PC-9 (cell line): ENCODE measurements at regions not wholly inside any gene's neighbourhood (a gene's known extent, or its start where the extent isn't known, plus 50 kb on each side); places are given as distances from the start of the nearest gene placed in this dataset.
"Not testable (repeated sequence)": the region's sequence is repeated elsewhere in the genome, so short reads cannot be mapped to it uniquely, and the experiment has no call there.

Experiments
- BruUV-seq: library from RNA; stranded (reverse); fragments of 400-500 nt; replicated peaks from 2 replicates; lab custom pipeline; 2021; lab: Mats Ljungman, UMichigan
- CTCF ChIA-PET: fragments of 300-600 bp; sonication (Branson Sonifier 250); formaldehyde crosslinking; loops from one replicate; lab custom pipeline; 2022; ENCODE audit warnings: antibody characterized with exemption; lab: Charles Lee
- POLR2A ChIA-PET: fragments of 300-600 bp; sonication (Branson Sonifier 250); formaldehyde crosslinking; loops from one replicate; lab custom pipeline; 2022; ENCODE audit warnings: antibody characterized with exemption; ENCODE audit not compliant: unreplicated experiment; lab: Charles Lee
- DNase-seq, 2 experiments: peaks; one replicate each; pipeline versions ENCODE4 v3.0.0 to v3.0.0-alpha.2; 2015 to 2022; ENCODE audit warnings: mixed read lengths in 1 of 2
- H2AFZ ChIP-seq: fragments of 200-600 bp; sonication (generic); 2 replicates; pipeline ENCODE4 v1.8.1; 2017; ENCODE audit warnings: antibody characterized with exemption
- H3F3A ChIP-seq: fragments of 200-600 bp; sonication (generic); 2 replicates; pipeline ENCODE4 v1.8.1; 2017; ENCODE audit warnings: antibody characterized with exemption, mild to moderate bottlenecking, low read depth; ENCODE audit not compliant: insufficient read depth
- H3K27ac ChIP-seq: fragments of 200-600 bp; sonication (generic); 2 replicates; pipeline ENCODE4 v1.6.1; 2016; ENCODE audit warnings: mixed run types
- H3K27me3 ChIP-seq: fragments of 200-600 bp; sonication (generic); 2 replicates; pipeline ENCODE4 v1.6.1; 2016; ENCODE audit warnings: low read depth, mixed run types; ENCODE audit not compliant: insufficient read depth
- H3K36me3 ChIP-seq: fragments of 200-600 bp; sonication (generic); 2 replicates; pipeline ENCODE4 v1.6.1; 2016; ENCODE audit warnings: low read depth, mixed run types
- H3K4me1 ChIP-seq: fragments of 200-600 bp; sonication (generic); replicated peaks from 2 replicates; pipeline ENCODE4 v1.6.1; 2016; ENCODE audit warnings: mixed run types; ENCODE audit not compliant: insufficient read depth
- H3K4me2 ChIP-seq: fragments of 200-600 bp; sonication (generic); 2 replicates; pipeline ENCODE4 v1.6.1; 2017; ENCODE audit warnings: mixed run types
- H3K4me3 ChIP-seq: fragments of 200-600 bp; sonication (generic); 2 replicates; pipeline ENCODE4 v1.6.1; 2016; ENCODE audit warnings: mixed run types
- H3K79me2 ChIP-seq: fragments of 200-600 bp; sonication (generic); 2 replicates; pipeline ENCODE4 v1.6.1; 2017; ENCODE audit warnings: low read depth, mixed run types
- H3K9me2 ChIP-seq: fragments of 200-600 bp; sonication (generic); 2 replicates; pipeline ENCODE4 v1.8.1; 2017; ENCODE audit warnings: mild to moderate bottlenecking; ENCODE audit not compliant: insufficient read depth
- H3K9me3 ChIP-seq: fragments of 200-600 bp; sonication (generic); 2 replicates; pipeline ENCODE4 v1.8.1; 2016; ENCODE audit warnings: low read depth; ENCODE audit not compliant: insufficient read depth
- H4K20me1 ChIP-seq: fragments of 200-600 bp; sonication (generic); 2 replicates; pipeline ENCODE4 v1.8.1; 2017; ENCODE audit not compliant: insufficient read depth
- CTCF ChIP-seq: fragments of 200-600 bp; sonication (generic); conservative IDR thresholded peaks from 2 replicates; pipeline ENCODE4 v1.6.1; 2017; ENCODE audit warnings: mixed run types, antibody characterized with exemption, mild to moderate bottlenecking, moderate library complexity
- EZH2 ChIP-seq: fragments of 200-600 bp; sonication (generic); IDR thresholded peaks from 2 replicates; pipeline ENCODE4 v1.8.0; 2017; ENCODE audit warnings: antibody characterized with exemption, low read depth
- intact Hi-C: fragments of 100-400 bp; cut with micrococcal nuclease; formaldehyde crosslinking; loops from one replicate; pipeline ENCODE4 v1.10.0; 2022; ENCODE audit not compliant: unreplicated experiment

DNA sequence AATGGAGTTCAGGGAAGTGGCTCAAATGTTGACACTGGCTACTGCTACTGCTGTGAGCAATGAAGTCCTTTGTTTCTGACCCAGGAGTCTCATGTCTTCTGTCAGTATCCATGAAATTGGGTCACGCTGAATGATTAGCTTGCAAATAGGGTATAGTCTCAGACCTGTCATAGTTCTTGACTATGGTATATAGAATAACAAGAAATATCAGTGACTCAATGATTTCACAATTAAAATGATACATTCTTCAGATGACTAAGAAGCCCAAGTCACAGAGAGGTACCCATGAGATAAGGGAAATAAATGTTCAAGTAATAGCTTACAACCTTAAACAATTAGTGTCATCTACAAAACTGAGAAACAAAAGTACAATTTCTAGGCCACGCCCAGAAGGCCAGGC is 89.3 kb downstream of the LYZL2 start:
- Histone ChIP-seq H4K20me1 (no peaks in the 10 kb centered on the region), H3K4me3 (no peak overlapping the region), H3K9me2 (no peaks in the 10 kb centered on the region), H3K79me2 (no peaks in the 10 kb centered on the region), H3K4me1 (no peaks in the 10 kb centered on the region), H3K4me2 (no peak overlapping the region), H3K27ac (no peak overlapping the region), H3F3A (peaks cover 9% of the 10 kb centered on the region), H3K27me3 (no peaks in the 10 kb centered on the region), H3K9me3 (no peaks in the 10 kb centered on the region), H3K36me3 (no peaks in the 10 kb centered on the region), H2AFZ (no peak overlapping the region)
- peak in 1 of 2 experiments; percentile 75 for DNase-seq
- TF ChIP-seq EZH2 (no peak), CTCF (no peak)
- intact Hi-C loops: no loop called here
- POLR2A ChIA-PET: no interaction called here
- BruUV-seq: no TSS peak
- CTCF ChIA-PET: no interaction called here

GRCh38 chr10:30538086-30538485 is 91.5 kb downstream of the LYZL2 start:
- POLR2A ChIA-PET: no interaction called here
- intact Hi-C loops: no loop called here
- peak in 1 of 2 experiments; percentile 53 for DNase-seq

GRCh38 chr10:30537586-30537985 is 92.0 kb downstream of the LYZL2 start:
- no peaks in the 10 kb centered on the region for H3K36me3 ChIP-seq
- intact Hi-C loops: no loop called here
- DNase-seq: no peak
- no peaks in the 10 kb centered on the region for H3K9me2 ChIP-seq
- POLR2A ChIA-PET: no interaction called here
- no peaks in the 10 kb centered on the region for H4K20me1 ChIP-seq
- H3K79me2 ChIP-seq: no peaks in the 10 kb centered on the region
- H3K4me3 ChIP-seq: no peak overlapping the region
- H3K4me1 ChIP-seq: no peaks in the 10 kb centered on the region
- no peak for TF ChIP-seq CTCF
- no peak for TF ChIP-seq EZH2
- H3K4me2 ChIP-seq: no peak overlapping the region
- CTCF ChIA-PET: interaction anchor here (0.6 to 1.5 kb wide), 3 partner anchors 15 to 124 kb away, joined by 3 to 10 read pairs (median 4); no protein-coding TSS in a partner anchor
- BruUV-seq: no TSS peak
- H2AFZ ChIP-seq: no peak overlapping the region
- no peaks in the 10 kb centered on the region for H3K27me3 ChIP-seq
- H3K9me3 ChIP-seq: no peaks in the 10 kb centered on the region
- H3K27ac ChIP-seq: no peak overlapping the region
- peaks cover 13% of the 10 kb centered on the region for H3F3A ChIP-seq

More at GRCh38 chr10:30538086-30538485, 91.5 kb downstream of the LYZL2 start:
- Histone ChIP-seq H3K4me2 (no peak overlapping the region), H4K20me1 (no peaks in the 10 kb centered on the region), H3K27me3 (no peaks in the 10 kb centered on the region), H3K36me3 (no peaks in the 10 kb centered on the region), H3K9me3 (no peaks in the 10 kb centered on the region), H3K9me2 (no peaks in the 10 kb centered on the region), H3F3A (peaks cover 12% of the 10 kb centered on the region), H3K79me2 (no peaks in the 10 kb centered on the region), H3K4me1 (no peaks in the 10 kb centered on the region), H3K27ac (no peak overlapping the region), H3K4me3 (no peak overlapping the region), H2AFZ (no peak overlapping the region)
- CTCF ChIA-PET: interaction anchor here (0.6 kb wide), 2 partner anchors 15 to 63 kb away, joined by 3 to 10 read pairs; no protein-coding TSS in a partner anchor
- BruUV-seq: no TSS peak
- TF ChIP-seq CTCF: no peak
- TF ChIP-seq EZH2: no peak

DNA sequence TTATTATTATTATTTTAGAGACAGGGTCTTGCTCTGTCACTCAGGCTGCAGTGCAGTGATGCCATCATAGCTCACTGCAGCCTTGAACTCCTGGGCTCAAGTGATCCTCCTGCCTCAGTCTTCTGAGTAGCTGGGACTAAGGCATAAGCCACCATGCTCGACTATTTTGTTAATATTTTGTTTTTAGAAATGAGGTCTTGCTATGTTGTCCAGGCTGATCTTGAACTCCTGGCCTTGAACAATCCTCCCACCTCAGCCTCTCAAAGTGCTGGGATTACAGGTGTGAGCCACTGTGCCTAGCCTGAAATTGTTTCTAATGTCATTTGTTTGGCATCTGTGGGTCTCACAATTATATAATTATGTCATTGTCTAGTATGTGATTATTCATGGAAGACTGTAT is 92.4 kb downstream of the LYZL2 start:
- ChIA-PET CTCF (interaction anchor here (0.6 to 1.5 kb wide), 2 partner anchors 62 to 123 kb away, joined by 4 to 10 read pairs; no protein-coding TSS in a partner anchor), POLR2A (interaction anchor here (0.7 kb wide), 1 partner anchor 39 kb away, joined by 3 read pairs; no protein-coding TSS in a partner anchor)
- H2AFZ ChIP-seq, H3K9me2 ChIP-seq, H3K4me1 ChIP-seq, DNase-seq, H3K79me2 ChIP-seq, H3K27me3 ChIP-seq, intact Hi-C loops, H3K4me3 ChIP-seq, H3K4me2 ChIP-seq, H4K20me1 ChIP-seq, BruUV-seq, H3K9me3 ChIP-seq, H3K36me3 ChIP-seq, H3K27ac ChIP-seq: not testable (repeated sequence)
- peaks cover 13% of the 10 kb centered on the region for H3F3A ChIP-seq
